HG03175 (cell line): ENCODE measurements at regions not wholly inside any gene's neighbourhood (a gene's known extent, or its start where the extent isn't known, plus 50 kb on each side); places are given as distances from the start of the nearest gene placed in this dataset.
"Not testable (repeated sequence)": the region's sequence is repeated elsewhere in the genome, so short reads cannot be mapped to it uniquely, and the experiment has no call there.

Source experiments
- ATAC-seq: cut with Tn5 transposase; IDR thresholded peaks from one replicate; pipeline ENCODE4 v1.9.1; 2021; ENCODE audit warnings: mild to moderate bottlenecking, moderate library complexity; ENCODE audit not compliant: unreplicated experiment

GRCh38 chr17:16844669-16845068, 127.2 kb downstream of the TNFRSF13B start:
- ATAC-seq, result not testable (repeated sequence)

DNA sequence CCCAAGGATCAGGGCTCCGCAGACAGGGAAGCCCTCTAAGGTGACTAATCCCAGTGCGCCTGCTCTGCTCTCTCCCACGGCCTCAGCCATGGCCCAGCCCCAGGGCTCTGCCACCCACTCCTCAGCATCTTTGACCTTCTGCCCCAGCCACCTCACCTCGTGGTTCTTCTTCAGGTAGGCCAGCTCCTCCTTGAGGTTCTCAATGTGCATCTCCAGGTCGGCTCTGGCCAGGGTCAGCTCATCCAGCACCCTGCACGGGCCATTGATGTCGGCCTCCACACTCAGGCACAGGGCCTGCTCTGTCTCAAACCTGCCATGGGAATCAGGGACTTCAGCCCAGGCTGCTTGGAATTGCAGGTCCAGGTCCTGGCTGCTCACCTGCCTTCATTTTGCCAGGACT, 128.4 kb downstream of the TNFRSF13B start:
- ATAC-seq, result not testable (repeated sequence)

GRCh38 chr17:16842346-16842745, 129.6 kb downstream of the TNFRSF13B start:
- not testable (repeated sequence) for ATAC-seq

DNA sequence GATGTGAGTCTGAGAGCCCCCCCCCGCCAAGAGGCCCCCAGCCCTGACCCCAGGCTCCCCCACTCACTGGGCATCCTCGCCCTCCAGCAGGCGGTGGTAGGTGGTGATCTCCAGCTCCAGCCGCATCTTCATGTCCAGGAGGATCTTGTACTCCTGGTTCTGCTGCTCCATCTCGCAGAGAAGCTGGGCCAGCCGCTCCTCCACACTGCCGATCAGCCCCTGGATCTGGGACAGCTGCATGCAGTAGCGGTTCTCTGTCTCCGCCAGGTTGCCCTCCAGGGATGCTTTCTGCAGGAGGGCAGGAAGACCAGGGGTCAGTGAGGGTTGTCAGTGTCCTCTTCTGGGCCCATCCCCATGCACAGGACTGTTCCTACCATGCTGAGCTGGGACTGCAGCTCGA, 130.0 kb downstream of the TNFRSF13B start:
- not testable (repeated sequence) for ATAC-seq

GRCh38 chr17:16840219-16840618, 131.7 kb downstream of the TNFRSF13B start:
- not testable (repeated sequence) for ATAC-seq

GRCh38 chr17:16839242-16840175, 132.4 kb downstream of the TNFRSF13B start:
- ATAC-seq, result not testable (repeated sequence)

DNA sequence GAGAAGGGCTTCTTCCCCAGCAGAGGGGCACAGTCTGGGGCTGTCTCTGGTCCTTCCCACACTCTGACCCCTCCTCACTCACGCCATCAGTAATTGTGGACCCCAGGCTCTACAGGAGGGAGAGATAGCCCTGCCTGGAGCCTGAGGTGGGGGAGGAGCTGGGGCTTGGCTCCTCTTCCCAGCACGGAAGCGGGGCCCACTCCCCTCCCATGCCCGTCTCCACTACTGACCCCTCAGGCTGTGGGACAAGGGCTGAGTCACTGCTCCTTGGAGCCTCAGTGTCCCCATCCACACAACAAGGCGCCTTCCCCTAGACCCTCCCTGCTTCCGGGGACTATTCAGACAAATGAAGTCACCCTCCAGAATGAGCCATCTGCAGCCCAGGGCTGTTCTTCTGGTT, 133.1 kb downstream of the TNFRSF13B start:
- ATAC-seq, result not testable (repeated sequence)

GRCh38 chr17:16838287-16838686, 133.6 kb downstream of the TNFRSF13B start:
- ATAC-seq, result not testable (repeated sequence)

DNA sequence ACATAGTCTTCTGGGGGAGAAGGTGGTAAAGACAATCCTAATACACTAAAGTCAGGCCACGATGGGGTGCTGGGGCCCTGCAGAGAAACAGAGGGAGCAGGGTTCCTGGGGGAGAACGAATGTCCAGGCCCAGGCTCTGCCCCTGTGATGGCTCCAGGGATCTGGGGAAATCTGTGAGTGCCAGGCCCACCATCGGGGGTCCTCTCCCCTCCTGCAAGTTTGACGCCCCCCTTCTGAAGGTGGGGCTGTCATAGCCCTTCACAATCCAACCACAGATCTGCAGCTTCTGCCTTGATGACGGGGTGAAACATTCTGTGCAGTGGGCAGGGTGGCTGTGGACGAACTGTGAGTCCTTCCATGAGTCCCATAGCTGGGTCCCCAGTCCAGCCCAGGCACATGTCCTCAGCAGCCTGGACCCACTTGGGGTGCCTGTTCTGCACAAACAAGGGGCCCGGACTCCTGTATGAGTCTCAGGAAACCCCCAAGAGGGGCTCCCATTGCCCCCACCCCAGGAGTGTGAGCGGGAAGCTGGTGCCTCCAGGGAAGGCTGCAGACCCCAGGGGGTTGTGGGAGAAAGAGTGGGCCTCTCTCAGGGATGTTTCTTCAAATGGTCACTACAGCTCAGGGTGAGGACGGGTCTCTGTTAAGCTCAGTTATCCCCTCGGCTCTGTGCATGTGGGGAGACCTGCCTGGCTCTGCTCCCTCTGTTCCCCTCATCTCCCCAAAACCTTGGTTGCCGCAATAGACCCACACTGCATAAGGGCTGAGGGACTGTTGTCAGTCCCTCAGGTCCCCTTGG, 134.3 kb downstream of the TNFRSF13B start:
- ATAC-seq, result not testable (repeated sequence)

GRCh38 chr17:16836315-16836915, 135.5 kb downstream of the TNFRSF13B start:
- ATAC-seq, result not testable (repeated sequence)

- ATAC-seq, result not testable (repeated sequence)
These were observed 138.4 kb downstream of the TNFRSF13B start for GRCh38 chr17:16833517-16833916.

DNA sequence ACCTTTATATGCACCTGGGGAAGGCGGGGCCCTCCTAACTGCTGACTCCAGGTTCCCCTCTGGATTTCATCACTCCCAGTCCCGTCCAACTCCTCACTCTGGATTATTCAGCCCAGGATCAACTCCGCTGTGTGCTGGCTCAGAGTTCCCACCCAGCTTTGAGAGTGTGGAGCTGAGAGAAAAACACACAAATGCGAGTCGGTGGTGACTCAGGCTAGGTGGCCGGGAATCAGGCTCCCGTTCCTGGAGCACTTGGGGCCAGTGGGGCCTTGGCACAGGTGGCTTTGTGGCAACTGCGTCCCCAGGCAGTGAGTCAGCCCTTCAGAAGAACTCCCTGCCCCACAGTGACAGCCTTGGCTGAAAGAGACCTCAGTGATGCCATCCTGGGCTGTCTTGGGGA, 139.1 kb downstream of the TNFRSF13B start:
- not testable (repeated sequence) for ATAC-seq

GRCh38 chr17:16832206-16832605, 139.7 kb downstream of the TNFRSF13B start:
- ATAC-seq, result not testable (repeated sequence)

GRCh38 chr17:16830770-16831169, 140.7 kb downstream of the CCDC144A start:
- not testable (repeated sequence) for ATAC-seq

DNA sequence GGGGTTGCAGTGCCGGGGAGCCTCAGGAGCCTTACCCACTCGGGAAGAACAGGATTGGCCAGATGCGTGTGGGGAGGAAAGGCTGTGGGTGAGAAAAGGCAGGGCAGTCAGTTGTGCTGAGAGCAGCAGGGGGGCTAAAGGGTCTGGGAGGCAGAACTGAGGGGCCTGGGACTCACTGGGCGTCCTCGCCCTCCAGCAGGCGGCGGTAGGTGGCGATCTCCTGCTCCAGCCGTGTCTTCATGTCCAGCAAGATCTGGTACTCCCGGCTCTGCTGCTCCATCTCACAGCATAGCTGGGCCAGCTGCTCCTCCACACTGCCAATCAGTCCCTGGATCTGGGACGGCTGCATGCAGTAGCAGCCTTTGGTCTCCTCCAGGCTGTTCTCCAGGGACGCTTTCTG, 140.2 kb downstream of the CCDC144A start:
- ATAC-seq, result not testable (repeated sequence)
